Bronchial epithelial cell (primary cell): ENCODE measurements at regions not wholly inside any gene's neighbourhood (a gene's known extent, or its start where the extent isn't known, plus 50 kb on each side); places are given as distances from the start of the nearest gene placed in this dataset.

Source experiments
- DNase-seq: peaks from one replicate; pipeline ENCODE4 v3.0.0-alpha.2; 2010; ENCODE audit warnings: low read depth
- FAIRE-seq: peaks from 2 replicates; lab custom pipeline; 2011; peaks lifted over from hg19 to GRCh38; lab: Jason Lieb, UNC
- H3K27me3 ChIP-seq: 2 replicates; pipeline ENCODE4 v1.5.1; 2011; ENCODE audit warnings: low read length; ENCODE audit not compliant: control insufficient read depth, insufficient read depth
- H3K36me3 ChIP-seq: 2 replicates; pipeline ENCODE4 v1.5.1; 2011; ENCODE audit warnings: low read length; ENCODE audit not compliant: control insufficient read depth, insufficient read depth
- H3K4me3 ChIP-seq: 2 replicates; pipeline ENCODE4 v1.5.1; 2011; ENCODE audit warnings: mild to moderate bottlenecking, low read depth, low read length, control low read depth
- CTCF ChIP-seq: IDR thresholded peaks from 2 replicates; pipeline ENCODE4 v1.5.1; 2011; ENCODE audit warnings: mild to moderate bottlenecking, moderate library complexity, low read length, control low read depth, inconsistent platforms; ENCODE audit not compliant: insufficient read depth, severe bottlenecking

GRCh38 chr10:36111676-36112075, 469.6 kb upstream of the FZD8 start:
- DNase-seq, result no peak
- no peak overlapping the region for H3K4me3 ChIP-seq
- no peak for TF ChIP-seq CTCF
- no peaks in the 10 kb centered on the region for H3K36me3 ChIP-seq
- peak; percentile 93 for FAIRE-seq
- H3K27me3 ChIP-seq, result no peaks in the 10 kb centered on the region

- FAIRE-seq, result no peak
Observed at GRCh38 chr10:36110097-36110496, 468.0 kb upstream of the FZD8 start.

GRCh38 chr10:36109399-36110023, 467.4 kb upstream of the FZD8 start:
- H3K36me3 ChIP-seq, result no peaks in the 10 kb centered on the region
- no peaks in the 10 kb centered on the region for H3K27me3 ChIP-seq
- FAIRE-seq, result no peak
- DNase-seq, result no peak
- no peak for TF ChIP-seq CTCF
- no peak overlapping the region for H3K4me3 ChIP-seq

More at GRCh38 chr10:36110097-36110496, 468.0 kb upstream of the FZD8 start:
- Histone ChIP-seq H3K36me3 (no peaks in the 10 kb centered on the region), H3K4me3 (no peak overlapping the region), H3K27me3 (no peaks in the 10 kb centered on the region)
- peak; percentile 76 for DNase-seq
- TF ChIP-seq CTCF, result no peak

GRCh38 chr10:36097696-36098095, 455.6 kb upstream of the FZD8 start:
- Histone ChIP-seq H3K36me3 (no peaks in the 10 kb centered on the region), H3K27me3 (no peaks in the 10 kb centered on the region), H3K4me3 (no peak overlapping the region)
- DNase-seq (peak; percentile 50), FAIRE-seq (no peak)
- no peak for TF ChIP-seq CTCF

GRCh38 chr10:36096576-36096975, 454.5 kb upstream of the FZD8 start:
- no peaks in the 10 kb centered on the region for H3K27me3 ChIP-seq
- no peak for TF ChIP-seq CTCF
- H3K36me3 ChIP-seq, result no peaks in the 10 kb centered on the region
- FAIRE-seq, result no peak
- peak; percentile 67 for DNase-seq
- H3K4me3 ChIP-seq, result no peak overlapping the region

- no peak for TF ChIP-seq CTCF
- Histone ChIP-seq H3K27me3 (no peaks in the 10 kb centered on the region), H3K4me3 (no peak overlapping the region), H3K36me3 (no peaks in the 10 kb centered on the region)
- DNase-seq, result peak; percentile 44
- no peak for FAIRE-seq
Observed at GRCh38 chr10:36094096-36094495, 452.0 kb upstream of the FZD8 start.
